HG03135 (cell line): ENCODE measurements at regions not wholly inside any gene's neighbourhood (a gene's known extent, or its start where the extent isn't known, plus 50 kb on each side); places are given as distances from the start of the nearest gene placed in this dataset.

ENCODE experiments used
- ATAC-seq: cut with Tn5 transposase; IDR thresholded peaks from one replicate; pipeline ENCODE4 v1.9.1; 2021; ENCODE audit warnings: mild to moderate bottlenecking, moderate library complexity; ENCODE audit not compliant: unreplicated experiment

DNA sequence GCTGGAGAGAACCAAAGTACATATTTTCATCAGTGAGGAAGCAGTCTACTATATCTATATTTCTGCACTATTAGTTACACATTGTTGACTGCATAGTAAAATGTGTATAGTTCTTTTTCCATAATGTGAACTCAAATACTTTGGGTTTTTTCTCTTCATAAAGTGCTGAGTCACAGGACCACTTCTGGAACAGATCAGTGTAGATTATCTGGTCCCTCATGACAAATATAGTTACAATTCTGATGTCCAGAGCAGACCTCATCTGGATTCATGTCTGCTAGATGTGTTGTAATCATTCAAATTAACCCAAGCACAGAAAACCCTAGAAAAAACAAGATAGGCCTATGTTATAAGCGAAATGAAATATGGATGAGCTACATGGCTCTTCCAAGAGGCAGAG is 171.4 kb downstream of the SUCLA2 start:
- ATAC-seq, result no peak

DNA sequence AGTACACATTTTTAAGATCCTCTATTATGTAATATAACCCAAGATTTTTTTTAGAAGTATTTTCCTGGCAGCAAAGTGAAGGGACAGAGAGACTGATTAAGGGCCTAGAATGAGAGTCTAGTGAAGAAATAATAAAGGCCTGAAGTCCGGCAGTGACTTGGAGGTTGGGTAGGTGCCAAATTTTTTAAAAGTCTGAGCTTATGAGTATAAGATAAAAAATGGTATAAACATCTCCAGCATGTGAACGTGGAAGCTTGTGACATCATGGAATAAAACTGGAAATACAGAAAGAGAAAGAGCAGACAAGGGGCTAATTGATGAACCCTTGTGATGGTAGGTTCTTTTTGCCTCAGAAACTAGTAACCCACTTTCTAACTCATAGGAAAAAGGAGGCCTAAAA is 174.6 kb downstream of the SUCLA2 start:
- no peak for ATAC-seq

DNA sequence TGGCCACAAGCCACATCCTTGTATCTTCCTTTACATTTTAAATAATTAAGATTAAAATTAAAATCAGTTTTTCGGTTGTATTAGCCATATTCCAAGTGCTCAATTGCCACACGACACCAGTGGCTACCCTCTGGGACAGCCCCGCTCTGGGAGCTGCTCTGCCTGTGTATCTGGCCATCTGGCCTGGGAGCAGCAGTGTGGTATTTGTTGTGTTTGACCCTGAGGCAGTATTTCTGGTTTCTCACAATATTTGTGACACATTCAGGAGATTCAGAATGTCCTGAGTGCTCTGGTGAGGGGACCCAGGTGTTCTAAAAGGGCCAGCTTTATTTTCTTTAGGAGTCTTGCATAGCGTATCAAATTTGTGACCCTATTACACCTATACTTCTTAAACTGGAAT is 179.0 kb downstream of the SUCLA2 start:
- ATAC-seq, result no peak

DNA sequence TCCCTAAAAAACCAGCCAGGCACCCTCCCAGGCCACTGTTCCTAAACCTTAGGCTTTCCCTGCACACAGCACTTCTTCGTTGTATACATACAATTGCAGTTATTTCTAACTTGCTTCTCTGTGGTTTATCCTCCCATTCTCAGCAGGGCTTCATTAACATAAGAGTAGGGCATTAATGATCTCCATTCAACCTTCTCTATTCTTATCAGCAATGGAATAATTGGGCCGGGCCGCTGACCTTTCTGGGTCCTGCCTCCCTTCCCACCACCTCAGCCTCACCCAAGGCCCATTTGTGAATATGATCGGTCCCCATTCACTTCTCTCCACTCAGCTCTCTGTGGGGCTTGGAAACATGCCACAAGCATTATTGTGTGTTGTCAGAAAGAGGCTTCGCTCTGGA is 184.2 kb downstream of the SUCLA2 start:
- ATAC-seq, result no peak

DNA sequence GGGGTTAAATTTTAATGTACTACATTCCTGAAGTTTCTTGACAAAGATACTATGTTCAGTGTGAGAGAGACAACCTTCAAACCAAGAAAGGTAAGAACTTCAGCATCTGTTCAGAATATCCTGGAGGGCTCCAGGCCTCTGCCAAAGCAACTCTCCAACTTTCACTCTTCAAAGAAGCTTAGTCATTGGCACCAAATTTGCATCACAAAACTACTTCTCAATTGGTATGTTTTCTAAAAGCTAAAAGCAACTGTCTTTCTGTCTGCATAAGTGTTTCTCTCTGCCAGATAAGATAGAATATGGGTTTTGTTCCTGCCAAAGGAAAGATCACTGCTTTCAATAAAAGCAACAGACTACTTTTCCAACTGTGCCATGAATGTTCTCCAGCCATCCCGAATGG is 187.4 kb downstream of the SUCLA2 start:
- ATAC-seq, result no peak

DNA sequence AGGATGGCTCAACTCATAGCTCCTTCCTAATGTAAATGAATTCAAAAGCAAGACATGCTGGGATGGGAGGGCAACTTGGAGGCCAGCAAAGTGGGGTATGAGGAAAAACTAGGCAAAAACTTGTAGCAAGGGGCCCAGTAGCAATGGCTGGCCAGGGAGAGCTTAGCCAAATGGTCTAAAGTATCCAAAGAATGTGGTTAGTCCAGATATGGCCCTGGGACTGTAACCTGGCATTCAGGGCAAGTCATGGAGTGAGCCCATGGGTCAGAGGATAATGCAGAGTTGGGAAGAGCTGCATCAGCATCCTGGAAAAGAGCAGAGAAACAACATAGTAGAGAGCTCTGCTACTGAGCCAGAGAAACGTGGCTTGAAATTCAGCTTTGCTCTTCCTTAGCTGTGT is 191.7 kb downstream of the SUCLA2 start:
- no peak for ATAC-seq

DNA sequence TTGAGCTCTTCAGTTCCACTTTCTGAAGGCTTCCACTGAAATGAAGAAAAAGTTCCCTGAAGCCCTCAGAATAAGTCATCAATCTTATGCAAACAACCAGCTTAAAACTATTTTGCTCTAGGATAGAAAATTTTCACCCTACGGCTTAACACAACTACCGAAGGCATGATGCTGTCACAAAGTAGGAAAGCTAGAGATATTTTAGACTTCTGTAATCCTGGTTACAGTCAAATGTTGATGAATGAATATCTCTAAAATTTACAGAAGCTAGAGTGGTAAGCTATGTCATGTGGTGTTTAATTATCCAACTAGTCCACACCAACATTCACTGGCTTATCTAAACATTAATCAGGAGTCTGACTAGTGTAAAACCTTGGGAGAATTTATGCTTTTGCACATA is 197.9 kb downstream of the SUCLA2 start:
- ATAC-seq, result no peak

DNA sequence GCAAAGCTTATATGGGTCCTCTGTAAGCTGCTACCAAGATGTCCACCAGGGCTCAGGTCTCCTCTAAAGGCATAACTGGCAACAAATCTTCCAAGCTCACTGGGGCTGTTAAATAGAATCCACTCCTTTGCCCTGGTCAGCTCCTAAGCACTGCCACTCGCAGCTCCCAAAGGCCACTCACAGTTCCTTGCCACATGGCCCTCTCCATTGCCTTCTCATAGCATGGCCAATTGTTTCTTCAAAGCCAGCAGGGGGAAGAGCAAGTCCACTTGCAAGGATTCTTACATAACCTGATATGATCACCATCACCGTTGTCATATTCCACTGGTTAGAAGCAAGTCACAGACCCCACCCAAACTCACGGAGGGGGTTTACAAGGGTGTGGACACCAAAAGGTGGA is 199.5 kb downstream of the SUCLA2 start:
- ATAC-seq, result no peak

DNA sequence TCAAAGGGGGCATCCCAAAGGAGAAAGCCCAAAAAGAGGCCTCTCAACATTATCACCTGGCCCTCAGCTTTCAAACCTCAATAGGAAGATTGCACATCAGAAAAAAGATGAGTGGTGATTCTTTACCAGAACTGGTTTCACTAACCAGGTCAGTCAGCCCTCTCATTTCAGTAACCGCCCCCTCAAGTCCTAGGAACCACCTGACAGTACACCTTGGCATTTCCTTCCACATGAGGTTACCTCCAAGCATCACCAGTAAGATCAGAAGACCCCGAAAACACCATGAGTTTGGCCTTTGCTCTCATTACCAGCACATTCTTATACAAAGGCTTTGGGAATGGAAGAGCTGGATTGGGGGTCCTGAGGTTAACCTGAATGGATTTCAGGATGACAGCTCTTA is 200.5 kb downstream of the SUCLA2 start:
- no peak for ATAC-seq

DNA sequence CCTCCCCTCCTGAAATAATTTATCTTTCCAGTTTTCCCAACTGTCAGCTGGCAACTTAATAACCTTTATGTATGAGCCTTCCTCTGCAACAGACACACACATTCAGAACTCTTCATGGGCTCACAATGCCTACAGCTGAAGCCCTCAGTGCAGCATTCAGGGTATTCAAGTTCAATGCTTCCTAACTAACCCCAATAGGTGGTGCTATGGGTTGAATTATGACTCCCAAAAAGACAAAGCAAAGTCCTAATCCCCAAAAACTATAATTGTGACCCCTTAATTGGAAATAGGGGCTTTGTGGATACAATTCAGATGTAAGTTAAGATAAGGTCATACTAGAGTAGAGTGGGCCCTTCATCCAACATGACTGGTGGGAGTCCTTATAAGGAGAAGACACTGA is 202.2 kb downstream of the SUCLA2 start:
- no peak for ATAC-seq

DNA sequence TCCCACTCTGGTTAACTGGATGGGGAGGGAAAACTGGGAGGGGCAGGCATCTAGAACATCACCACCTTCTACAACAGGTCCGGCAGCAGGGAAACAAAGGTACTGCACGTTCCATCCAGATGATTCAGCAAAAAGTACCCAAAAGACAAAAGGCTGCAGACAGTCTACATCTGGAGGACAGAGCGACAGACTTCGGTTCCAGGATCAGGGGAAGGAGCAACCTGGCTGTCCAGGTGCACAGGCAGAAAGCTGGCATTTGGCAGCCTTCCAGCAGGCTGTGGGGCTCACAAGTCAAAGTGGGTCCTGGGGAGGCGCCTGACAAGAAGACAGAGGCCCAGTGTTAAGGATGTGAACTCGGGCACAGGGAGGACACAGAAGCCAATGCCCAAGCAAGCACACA is 202.9 kb downstream of the SUCLA2 start:
- ATAC-seq, result no peak

DNA sequence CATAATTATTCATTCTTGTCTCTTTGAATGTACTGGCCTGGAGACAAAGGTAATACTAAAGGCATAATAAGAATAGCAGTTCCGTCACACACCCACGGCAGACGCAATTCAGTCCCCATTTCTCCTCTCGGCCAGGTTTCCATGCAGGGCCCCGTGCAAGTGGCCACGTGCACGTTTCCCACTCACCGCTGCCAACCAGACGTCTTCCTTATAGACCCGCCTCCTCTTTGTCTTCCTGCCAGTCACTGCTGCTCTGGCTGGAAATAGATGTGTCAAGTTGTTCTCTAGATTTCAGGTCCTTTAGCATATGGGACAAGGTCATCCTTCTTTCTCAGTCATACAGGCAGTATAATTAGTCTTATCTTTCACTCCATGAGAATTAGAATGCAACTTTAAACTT is 204.3 kb downstream of the SUCLA2 start:
- no peak for ATAC-seq

DNA sequence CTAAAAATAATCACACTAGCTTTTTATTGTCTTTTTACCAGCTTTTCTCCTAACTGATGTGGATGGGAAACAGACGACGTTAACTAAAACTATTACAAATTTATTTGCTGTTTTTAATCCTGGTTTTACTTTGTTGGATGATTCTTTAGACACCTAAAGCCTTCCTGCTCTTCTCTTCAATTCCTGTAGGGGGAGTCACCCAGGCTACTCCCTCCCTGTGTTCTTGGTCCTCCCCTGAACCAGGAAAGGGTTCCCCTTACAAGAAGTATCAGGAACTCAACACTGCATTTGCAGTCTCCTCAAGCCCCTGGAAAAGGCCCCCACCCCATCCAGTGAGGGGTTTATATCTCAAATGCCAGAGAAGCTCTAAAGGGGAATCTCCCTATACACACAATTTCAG is 206.1 kb downstream of the SUCLA2 start:
- no peak for ATAC-seq

DNA sequence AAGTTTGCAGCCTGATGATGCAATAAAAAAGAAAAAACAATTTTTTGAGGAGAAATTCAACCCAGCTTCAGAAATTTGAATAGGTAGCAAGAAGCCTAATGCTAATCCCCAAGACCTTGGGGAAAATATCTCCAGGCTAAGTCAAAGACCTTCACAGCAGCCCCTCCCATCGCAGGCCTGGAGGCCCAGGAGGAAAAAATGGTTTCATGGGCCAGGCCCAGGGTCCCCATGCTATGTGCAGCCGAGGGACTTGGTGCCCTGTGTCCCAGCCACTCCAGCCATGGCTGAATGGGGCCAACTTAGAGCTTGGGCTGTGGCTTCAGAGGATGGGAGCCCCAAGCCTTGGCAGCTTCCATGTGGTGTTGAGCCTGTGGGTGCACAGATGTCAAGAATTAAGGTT is 210.3 kb downstream of the SUCLA2 start:
- no peak for ATAC-seq

DNA sequence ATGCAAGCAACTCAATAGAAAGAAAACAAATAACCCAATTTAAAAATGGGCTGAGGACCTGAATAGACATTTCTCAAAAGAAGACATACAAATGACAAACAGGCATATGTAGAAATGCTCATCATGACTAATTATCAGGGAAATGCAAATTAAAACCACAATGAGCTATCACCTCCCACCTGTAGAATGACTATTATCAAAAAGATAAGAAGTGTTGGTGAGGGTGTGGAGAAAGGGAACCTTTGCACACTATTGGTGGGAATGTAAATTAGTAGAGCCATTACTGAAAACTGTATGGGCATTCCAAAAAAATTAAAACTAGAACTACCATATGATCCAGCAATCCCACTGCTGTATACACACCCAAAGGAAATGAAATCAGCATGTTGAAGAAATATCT is 212.2 kb downstream of the SUCLA2 start:
- ATAC-seq, result no peak

DNA sequence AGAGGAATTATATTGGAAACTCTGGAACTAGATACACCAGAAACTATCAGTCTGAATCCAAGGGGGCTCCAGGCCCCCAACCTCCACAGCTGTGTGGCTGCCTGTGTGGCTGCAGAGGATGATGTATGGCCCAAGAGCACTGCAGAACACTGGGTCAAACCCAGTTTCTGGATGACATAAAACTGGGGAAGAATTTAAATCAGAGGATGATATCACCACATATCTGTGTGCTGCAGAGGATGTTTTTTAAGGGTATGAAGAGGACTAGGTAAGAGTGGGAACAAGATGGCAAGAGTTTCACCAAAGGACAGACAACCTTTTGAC is 226.4 kb downstream of the SUCLA2 start:
- no peak for ATAC-seq

DNA sequence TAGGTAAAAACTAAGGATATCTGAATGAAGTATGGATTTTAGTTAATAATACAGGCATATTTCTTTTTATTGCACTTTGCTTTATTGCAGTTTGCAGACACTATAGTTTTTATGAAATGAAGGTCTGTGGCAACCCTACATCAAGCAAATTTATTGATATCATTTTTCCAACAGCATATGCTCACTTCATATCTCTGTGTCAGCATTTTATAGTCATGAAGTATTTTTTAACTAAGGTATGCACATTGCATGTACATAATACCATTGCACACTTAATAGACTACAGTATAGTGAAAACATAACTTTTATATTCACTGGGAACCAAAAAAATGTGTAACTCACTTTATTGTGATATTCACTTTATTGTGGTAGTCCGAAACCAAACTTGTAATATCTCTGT is 236.3 kb downstream of the SUCLA2 start:
- no peak for ATAC-seq

DNA sequence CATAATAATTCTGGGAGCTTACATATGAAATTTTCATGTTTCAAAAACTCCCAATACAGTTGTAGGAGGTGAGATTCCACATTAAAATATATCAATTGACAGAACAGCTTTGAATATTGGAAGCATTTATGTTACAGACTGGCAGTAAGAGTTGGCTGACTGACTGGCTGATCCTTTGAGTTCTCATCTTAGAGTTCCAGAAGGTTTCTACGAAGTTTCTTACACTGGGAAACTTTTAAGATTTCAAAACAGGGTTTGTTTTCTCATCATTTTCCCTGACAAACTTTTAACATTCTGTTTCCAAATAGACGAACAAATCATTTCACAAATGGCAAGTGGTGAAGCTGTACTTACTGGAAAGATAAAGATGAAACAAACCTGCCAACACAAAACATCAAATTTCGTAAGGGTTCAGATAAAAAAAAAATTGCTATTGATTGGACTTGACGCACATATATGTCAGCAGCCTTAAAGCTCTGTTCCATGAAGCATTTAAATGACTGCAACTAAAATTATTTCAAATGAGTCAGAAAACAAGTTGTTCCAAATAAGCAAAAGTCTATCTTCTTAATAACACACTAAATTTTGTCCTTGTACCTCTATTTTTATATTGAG is 243.5 kb downstream of the SUCLA2 start:
- no peak for ATAC-seq

DNA sequence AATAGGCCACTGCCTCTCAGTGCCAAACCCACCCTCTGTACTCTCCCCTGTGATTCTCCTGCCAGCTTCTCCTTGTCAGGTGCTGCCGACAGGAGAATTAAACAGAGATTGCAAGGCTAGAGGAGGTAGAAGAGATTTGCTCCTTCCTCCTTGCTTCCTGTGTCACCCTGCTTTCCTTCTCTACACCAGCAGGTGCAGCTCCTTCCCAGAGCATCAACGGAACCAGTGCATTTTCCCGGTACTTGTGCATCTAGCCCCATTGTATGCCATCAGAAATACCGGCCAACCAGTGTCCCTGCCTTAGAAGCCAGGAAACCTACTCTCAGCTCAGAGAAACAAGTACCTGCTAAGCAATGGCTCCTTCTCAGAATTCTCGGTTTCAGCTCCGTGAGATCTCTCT is 253.2 kb downstream of the SUCLA2 start:
- ATAC-seq, result no peak

DNA sequence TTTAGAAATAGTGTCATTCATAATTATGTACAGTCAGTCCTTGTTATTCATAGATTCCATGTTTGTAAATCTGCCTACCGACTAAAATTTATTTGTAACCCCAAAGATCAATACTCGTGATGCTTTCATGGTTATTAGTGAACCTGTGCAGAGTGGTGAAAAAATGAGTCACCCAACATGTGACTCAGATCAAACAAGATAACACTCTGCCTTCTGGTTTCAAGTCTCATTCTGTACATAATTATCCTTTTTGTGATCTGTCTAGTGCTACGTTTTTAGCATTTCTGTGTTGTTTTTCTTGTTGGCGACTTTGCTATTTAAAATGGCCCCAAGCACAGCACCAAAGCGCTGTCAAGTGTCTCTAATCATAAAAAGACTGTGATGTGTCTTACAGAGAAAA is 274.7 kb downstream of the SUCLA2 start:
- no peak for ATAC-seq

DNA sequence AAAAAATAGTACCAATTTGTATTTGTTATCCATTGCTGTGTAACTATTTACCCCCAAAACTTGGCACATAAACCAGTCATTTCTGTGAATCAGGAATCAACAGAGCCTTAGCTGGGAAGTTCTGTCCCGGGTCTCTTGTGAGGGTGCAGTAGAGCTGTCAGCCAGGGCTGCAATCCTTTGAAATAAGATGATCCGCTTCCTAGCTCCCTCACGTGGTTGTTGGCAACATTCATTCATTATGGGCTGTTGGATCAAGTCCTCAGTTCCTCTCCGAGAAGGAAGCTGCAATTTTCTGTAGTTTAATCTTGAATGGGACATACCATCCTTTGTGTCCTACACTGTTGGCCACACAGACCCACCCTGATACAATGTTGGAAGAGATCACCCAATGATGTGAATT is 277.2 kb downstream of the SUCLA2 start:
- ATAC-seq, result no peak

DNA sequence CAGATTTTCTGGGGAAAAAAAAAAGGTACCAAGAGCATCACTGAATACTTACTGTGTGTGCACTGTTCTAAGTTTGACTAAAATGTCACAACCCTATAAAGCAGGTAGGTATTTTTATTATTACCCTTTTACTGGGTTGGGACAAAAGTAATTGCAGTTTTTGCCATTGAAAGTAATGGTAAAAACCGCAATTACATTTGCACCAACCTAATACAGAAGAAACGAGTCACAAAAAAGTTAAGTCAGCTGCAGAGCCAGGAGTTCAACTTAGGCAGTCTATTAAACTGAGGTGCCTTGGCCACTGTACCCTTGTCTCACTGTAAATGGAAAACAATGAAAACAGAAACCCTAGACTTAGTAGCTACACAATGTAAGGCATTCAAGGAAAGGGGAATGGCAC is 281.9 kb downstream of the SUCLA2 start:
- no peak for ATAC-seq

DNA sequence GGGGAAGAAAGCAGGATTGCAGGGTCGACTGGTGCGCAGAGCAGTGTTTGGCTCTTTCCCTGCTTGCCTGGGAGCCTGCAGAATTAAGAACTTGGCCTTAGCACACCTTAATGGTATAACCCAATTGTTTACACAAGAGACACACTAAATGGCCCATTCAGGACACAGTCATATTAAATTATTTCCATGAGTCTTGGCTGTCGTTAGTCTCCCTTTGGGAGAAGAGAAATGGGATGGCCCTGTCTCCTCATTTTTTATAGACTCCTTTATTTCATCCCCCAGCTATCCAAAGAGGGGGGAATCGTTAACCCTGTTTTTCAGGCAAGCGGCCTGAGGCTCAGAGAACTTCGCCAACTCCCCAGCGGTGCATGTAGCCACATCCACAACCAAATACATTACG is 282.5 kb downstream of the SUCLA2 start:
- no peak for ATAC-seq

DNA sequence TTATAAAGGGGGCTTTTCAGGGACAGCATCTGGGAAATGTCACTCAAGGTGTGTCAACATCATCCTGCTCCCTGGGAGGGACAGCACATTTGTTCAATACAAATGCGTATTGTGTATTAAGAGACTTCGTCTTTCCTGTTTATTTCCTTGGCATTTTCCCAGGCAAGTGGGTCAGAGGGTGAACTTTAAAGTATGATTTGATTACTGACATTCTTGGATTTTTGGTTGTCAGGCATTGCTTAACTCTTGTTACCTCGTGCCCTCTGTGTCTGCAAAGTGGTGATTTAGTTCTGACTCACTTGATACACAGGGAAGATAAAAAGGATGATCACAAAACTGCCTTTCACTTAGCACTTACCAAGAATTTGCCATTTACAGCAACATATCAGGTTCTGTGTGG is 292.7 kb downstream of the SUCLA2 start:
- no peak for ATAC-seq
